Stimulated activated naive CD8-positive, alpha-beta T cell treated with anti-CD3 and anti-CD28 coated beads, Interleukin-15, Interleukin-2, amounts not matched to agents 100 ng/mL and 50 ng/mL, for 24 hours (primary cell): ENCODE measurements at regions not wholly inside any gene's neighbourhood (a gene's known extent, or its start where the extent isn't known, plus 50 kb on each side); places are given as distances from the start of the nearest gene placed in this dataset.
"Not testable (repeated sequence)": the region's sequence is repeated elsewhere in the genome, so short reads cannot be mapped to it uniquely, and the experiment has no call there.

ENCODE experiments used
- H3K27ac Mint-ChIP-seq: one replicate; pipeline ENCODE4 v1.8.0; 2021; ENCODE audit warnings: mild to moderate bottlenecking, mixed read lengths
- H3K27me3 Mint-ChIP-seq: one replicate; pipeline ENCODE4 v1.8.0; 2021; ENCODE audit warnings: mixed read lengths
- H3K36me3 Mint-ChIP-seq: one replicate; pipeline ENCODE4 v1.8.0; 2021; ENCODE audit warnings: low read depth, mixed read lengths
- H3K4me1 Mint-ChIP-seq: one replicate; pipeline ENCODE4 v1.8.0; 2021; ENCODE audit warnings: low read depth, mixed read lengths
- H3K4me3 Mint-ChIP-seq: one replicate; pipeline ENCODE4 v1.8.0; 2021; ENCODE audit warnings: mild to moderate bottlenecking, mixed read lengths
- H3K9me3 Mint-ChIP-seq: one replicate; pipeline ENCODE4 v1.8.0; 2021; ENCODE audit warnings: mixed read lengths

DNA sequence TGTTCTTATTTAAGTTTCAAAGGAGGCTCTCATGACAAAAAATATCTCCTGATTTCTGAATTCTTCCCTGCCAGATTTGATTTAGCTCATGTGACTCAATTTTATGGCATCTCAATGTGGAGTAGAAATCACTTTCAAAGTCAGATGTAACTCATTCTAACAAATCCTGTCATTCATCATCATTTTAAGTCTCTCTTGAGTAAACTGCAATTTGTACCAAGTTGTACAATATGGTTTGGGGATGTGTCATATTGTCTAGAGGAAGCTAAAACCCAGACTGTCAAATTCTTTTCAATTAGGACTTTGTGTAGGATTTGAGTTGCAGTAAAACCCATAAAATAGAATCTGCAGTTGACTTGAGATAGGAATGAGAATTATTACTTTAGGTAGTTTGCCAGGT, 2101.0 kb downstream of the NCAM2 start:
- no peaks in the 10 kb centered on the region for H3K36me3 Mint-ChIP-seq
- no peaks in the 10 kb centered on the region for H3K9me3 Mint-ChIP-seq
- H3K4me3 Mint-ChIP-seq: no peak overlapping the region
- H3K27me3 Mint-ChIP-seq: no peaks in the 10 kb centered on the region
- no peak overlapping the region for H3K27ac Mint-ChIP-seq
- H3K4me1 Mint-ChIP-seq: no peaks in the 10 kb centered on the region

DNA sequence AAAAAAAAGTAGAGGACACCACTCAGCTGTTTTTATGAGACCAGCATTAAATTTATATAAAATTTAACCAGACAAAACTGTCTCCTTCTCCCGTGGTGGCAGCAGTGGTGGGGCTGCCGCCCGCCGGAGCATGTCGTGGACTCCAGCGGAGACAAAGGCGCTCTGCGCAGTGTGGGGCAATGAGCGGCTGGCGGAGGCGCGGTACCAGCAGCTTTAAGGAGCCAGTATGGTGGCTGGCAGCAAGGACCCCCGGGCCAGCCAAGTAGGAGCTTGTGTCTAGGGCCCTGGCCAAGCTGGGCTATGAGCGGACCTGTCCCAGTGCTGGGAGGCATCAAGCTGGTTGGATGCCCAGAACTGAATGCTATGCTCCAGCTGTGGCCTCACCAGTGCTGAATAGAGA, 2102.9 kb downstream of the NCAM2 start:
- no peaks in the 10 kb centered on the region for H3K9me3 Mint-ChIP-seq
- H3K27me3 Mint-ChIP-seq: no peaks in the 10 kb centered on the region
- H3K4me3 Mint-ChIP-seq: no peak overlapping the region
- no peaks in the 10 kb centered on the region for H3K36me3 Mint-ChIP-seq
- H3K4me1 Mint-ChIP-seq: no peaks in the 10 kb centered on the region
- no peak overlapping the region for H3K27ac Mint-ChIP-seq

DNA sequence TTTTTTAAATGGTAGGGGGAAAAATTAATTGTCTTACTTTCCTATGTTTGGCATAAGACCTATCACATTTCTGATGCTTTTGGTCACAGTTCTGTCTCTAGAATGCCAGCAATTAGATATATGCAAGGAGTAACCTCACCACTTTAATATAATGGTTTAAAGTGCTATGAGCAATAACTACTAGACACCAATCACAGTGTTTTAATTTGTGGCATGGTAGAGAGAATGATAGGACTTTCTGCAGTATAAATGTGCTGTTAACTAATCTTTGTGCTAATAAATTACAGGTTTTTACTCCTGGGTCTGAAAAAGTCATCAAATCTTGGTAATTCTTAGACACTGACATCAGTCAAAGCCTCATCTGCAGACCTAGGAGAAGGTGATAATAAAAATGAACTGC, 2110.3 kb downstream of the NCAM2 start:
- Mint-ChIP-seq H3K27me3 (no peaks in the 10 kb centered on the region), H3K4me3 (no peak overlapping the region), H3K4me1 (no peaks in the 10 kb centered on the region), H3K36me3 (no peaks in the 10 kb centered on the region), H3K27ac (no peak overlapping the region), H3K9me3 (no peaks in the 10 kb centered on the region)

DNA sequence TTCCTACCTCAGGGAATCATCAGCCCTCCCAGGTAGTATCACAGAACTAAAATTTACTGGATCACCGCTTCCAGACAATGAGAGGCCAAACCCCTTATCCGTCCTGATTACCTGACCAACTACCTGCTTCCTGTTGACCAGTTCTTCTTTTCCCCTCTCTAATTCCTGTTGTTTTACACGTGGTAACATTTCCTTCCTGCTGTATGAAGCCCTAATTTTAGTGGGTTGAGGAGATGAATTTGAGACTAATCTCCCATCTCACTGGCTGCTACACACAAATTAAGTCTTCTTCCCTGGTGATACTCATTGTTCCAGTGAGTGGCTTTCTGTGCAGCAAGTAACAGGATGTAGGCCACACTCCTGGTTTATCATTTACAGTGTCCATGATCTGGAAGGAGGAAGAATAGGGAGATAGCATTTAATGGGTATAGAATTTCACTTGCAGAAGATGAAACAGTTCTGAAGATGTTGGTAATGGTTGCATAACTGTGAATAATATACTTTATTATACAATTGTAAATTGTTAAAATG, 2112.9 kb downstream of the NCAM2 start:
- Mint-ChIP-seq H3K36me3 (no peaks in the 10 kb centered on the region), H3K4me3 (no peak overlapping the region), H3K4me1 (no peaks in the 10 kb centered on the region), H3K9me3 (no peaks in the 10 kb centered on the region), H3K27ac (no peak overlapping the region), H3K27me3 (no peaks in the 10 kb centered on the region)

DNA sequence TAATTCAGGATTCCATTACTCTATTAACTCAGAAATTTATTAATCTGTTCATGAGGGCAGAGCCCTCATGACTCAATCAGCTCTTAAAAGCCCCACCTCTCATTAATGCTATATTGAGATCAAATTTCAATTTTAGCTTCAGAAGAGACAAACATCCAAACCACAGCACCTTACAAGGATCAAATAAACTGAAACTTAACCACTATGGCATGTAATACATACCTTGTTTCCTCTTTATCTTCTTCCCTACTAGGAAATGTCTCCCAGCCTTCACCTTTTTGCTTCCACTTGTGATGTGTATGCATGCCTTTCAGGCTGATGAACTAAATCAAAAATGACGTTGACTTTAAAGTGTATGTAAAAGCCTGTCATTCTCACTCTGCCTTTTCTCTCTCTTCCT, 2121.3 kb downstream of the NCAM2 start:
- H3K27me3 Mint-ChIP-seq: no peaks in the 10 kb centered on the region

DNA sequence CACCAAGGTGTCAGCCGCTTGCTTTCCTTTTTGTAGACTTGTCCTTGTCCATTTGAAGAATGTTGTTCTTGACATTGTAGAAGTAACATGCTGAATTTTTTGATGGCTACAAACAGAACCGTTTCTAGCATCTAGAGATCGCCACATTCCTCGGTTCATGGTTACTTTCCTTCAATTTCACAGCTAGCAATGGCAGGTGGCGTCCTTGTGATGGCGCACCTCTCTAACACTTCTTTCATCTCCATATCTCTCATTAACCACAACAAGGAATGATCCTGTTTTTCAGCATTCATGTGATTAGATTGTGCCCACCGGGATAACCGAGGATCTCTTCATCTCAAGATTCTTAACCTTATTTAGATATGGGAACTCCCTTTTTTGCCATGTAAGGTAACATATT, 2129.8 kb downstream of the NCAM2 start:
- Mint-ChIP-seq H3K36me3 (no peaks in the 10 kb centered on the region), H3K27me3 (peaks cover 3% of the 10 kb centered on the region), H3K9me3 (no peaks in the 10 kb centered on the region), H3K4me1 (no peaks in the 10 kb centered on the region), H3K4me3 (no peak overlapping the region), H3K27ac (no peak overlapping the region)

More for the DNA sequence above, 2121.3 kb downstream of the NCAM2 start:
- Mint-ChIP-seq H3K9me3 (peaks cover 6% of the 10 kb centered on the region), H3K27ac (no peak overlapping the region), H3K4me3 (no peak overlapping the region), H3K36me3 (no peaks in the 10 kb centered on the region), H3K4me1 (no peaks in the 10 kb centered on the region)

DNA sequence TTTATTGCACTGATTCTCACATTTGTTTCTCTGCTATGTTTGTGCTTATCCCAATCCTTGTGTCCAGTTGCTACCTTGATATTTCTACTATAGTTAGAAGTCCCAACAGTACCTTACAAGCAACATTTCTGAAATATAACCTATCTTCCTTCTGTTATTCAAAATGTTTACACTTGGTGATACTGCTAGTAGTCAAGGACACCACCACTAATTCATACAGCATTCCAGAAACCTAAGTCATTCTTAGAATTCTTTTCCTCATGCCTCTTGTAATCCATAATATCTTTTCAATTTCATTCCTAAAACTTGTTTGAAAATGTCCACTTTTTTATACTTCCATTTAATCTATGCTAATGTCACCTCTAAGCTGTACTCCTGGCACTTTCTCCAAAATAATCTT, 2132.1 kb downstream of the NCAM2 start:
- no peaks in the 10 kb centered on the region for H3K36me3 Mint-ChIP-seq
- H3K27me3 Mint-ChIP-seq: peaks cover 3% of the 10 kb centered on the region
- H3K4me1 Mint-ChIP-seq: no peaks in the 10 kb centered on the region
- H3K9me3 Mint-ChIP-seq: no peaks in the 10 kb centered on the region
- no peak overlapping the region for H3K27ac Mint-ChIP-seq
- H3K4me3 Mint-ChIP-seq: no peak overlapping the region

DNA sequence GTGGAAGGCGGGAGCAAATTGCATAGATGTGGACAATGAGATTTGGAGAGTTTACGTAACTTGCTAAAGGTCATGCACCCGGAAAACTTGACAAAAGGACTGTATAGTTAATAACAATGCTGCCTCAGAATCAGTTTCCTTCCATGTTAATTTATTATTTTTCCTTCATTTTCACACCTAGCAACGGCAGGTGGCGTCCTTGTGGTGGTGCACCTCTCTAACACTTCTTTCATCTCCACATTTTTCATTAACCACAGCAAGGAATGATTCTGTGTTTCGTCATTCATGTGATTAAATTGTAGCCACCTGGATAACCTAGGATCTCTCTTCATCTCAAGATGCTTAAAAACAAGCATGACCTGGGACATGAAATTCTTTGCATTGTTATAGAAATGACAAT, 2133.0 kb downstream of the NCAM2 start:
- Mint-ChIP-seq H3K9me3 (no peaks in the 10 kb centered on the region), H3K4me1 (no peaks in the 10 kb centered on the region), H3K36me3 (no peaks in the 10 kb centered on the region), H3K27me3 (peaks cover 3% of the 10 kb centered on the region), H3K4me3 (no peak overlapping the region), H3K27ac (no peak overlapping the region)

DNA sequence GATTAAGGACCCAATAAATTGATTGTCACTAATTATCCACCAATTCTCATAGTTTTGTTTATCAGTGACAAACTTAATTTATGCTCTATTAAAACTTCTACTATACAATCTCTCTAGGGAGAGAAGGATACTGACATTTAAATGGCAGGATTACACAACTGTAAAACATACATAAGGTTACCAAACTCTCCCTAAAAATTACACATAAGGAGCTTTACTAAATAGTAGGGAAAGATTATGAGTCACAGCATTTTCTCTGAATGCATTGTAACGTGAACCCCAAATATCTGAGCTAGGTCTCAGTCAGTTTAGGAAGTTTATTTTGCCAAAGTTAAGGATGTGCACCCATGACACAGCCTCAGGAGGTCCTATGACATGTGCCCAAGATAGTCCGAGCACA, 2140.6 kb downstream of the NCAM2 start:
- no peaks in the 10 kb centered on the region for H3K27me3 Mint-ChIP-seq
- H3K27ac Mint-ChIP-seq: no peak overlapping the region
- no peak overlapping the region for H3K4me3 Mint-ChIP-seq
- no peaks in the 10 kb centered on the region for H3K36me3 Mint-ChIP-seq
- peaks cover 4% of the 10 kb centered on the region for H3K9me3 Mint-ChIP-seq
- H3K4me1 Mint-ChIP-seq: no peaks in the 10 kb centered on the region

DNA sequence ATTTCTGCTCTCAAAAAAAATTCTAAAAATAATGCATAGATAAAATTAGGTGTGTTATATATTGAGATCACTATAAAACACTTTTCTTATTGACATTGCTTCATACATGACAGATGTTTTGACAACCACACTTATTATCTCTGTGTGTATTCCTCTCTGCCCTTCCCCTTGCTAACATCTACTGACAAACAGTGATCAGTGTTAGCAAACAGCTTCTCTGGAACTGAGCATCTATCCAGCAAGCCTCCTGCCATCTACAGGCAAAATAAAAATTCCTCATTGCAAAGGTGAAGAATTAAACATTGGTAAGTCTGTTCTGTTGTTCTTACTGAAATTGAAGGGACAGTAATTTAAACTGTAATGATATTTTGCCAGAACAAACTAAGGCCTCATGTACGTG, 2153.9 kb downstream of the NCAM2 start:
- Mint-ChIP-seq H3K27me3 (no peaks in the 10 kb centered on the region), H3K4me3 (no peak overlapping the region), H3K4me1 (no peaks in the 10 kb centered on the region), H3K9me3 (peaks cover 4% of the 10 kb centered on the region), H3K27ac (no peak overlapping the region), H3K36me3 (no peaks in the 10 kb centered on the region)

DNA sequence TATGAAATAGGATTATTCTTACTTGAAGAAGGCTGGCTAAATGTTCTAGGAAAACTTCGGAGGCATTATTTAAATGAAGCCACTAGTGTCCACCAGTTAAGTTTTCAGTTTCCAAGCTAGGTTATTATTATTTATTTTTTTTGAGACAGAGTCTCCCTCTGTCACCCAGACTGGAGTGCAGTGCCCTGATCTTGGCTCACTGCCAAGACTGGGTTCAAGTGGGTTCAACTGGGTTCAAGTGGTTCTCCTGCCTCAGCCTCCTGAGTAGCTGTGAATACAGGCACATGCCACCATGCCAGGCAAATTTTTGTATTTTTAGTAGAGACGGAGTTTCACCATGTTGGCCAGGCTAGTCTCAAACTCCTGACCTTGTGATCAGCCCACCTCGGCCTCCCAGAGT, 2155.6 kb downstream of the NCAM2 start:
- not testable (repeated sequence) for H3K9me3 Mint-ChIP-seq, H3K27me3 Mint-ChIP-seq, H3K4me3 Mint-ChIP-seq, H3K36me3 Mint-ChIP-seq, H3K27ac Mint-ChIP-seq, H3K4me1 Mint-ChIP-seq

DNA sequence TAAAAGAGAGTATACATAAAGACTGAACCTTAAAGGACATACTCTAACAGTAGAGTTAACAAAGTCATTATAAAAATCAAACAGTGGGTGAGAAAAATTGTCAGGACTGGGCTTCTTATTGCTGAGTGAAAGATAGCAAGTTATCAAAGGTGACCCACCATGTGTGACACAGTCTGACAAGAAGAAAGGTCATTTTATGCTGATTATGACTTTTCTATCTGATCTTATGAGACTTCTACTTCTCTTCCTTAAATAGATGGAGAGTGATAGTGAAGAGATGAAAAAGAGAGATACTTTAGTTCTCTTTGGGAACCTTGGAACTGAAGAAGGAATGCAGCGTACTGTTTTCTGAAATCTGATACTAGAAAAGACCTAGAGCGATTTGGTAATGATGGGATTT, 2157.1 kb downstream of the NCAM2 start:
- H3K4me1 Mint-ChIP-seq: no peaks in the 10 kb centered on the region
- peaks cover 7% of the 10 kb centered on the region for H3K9me3 Mint-ChIP-seq
- no peak overlapping the region for H3K4me3 Mint-ChIP-seq
- H3K27me3 Mint-ChIP-seq: no peaks in the 10 kb centered on the region
- H3K27ac Mint-ChIP-seq: no peak overlapping the region
- no peaks in the 10 kb centered on the region for H3K36me3 Mint-ChIP-seq

DNA sequence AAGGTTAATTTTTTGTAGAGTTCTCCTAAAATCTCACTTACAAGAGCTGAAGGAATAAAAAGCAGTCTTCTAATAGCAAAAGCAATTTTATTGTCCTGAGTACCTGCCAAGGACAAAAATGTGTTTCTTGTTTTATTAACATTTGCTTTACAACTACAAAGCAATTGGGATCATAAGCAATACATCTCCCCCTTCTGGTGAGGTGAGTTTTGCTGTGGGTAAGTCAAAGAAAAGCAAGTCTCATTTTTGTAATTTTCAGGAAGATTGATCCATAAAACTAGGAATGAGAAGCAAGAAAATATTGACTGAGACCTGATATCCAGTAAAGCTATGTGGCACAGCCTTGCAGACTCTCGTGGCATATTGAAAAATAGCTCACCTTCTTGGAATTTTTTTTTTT, 2162.7 kb downstream of the NCAM2 start:
- H3K4me1 Mint-ChIP-seq: no peaks in the 10 kb centered on the region
- peaks cover 3% of the 10 kb centered on the region for H3K9me3 Mint-ChIP-seq
- no peak overlapping the region for H3K4me3 Mint-ChIP-seq
- H3K36me3 Mint-ChIP-seq: no peaks in the 10 kb centered on the region
- no peak overlapping the region for H3K27ac Mint-ChIP-seq
- H3K27me3 Mint-ChIP-seq: no peaks in the 10 kb centered on the region

DNA sequence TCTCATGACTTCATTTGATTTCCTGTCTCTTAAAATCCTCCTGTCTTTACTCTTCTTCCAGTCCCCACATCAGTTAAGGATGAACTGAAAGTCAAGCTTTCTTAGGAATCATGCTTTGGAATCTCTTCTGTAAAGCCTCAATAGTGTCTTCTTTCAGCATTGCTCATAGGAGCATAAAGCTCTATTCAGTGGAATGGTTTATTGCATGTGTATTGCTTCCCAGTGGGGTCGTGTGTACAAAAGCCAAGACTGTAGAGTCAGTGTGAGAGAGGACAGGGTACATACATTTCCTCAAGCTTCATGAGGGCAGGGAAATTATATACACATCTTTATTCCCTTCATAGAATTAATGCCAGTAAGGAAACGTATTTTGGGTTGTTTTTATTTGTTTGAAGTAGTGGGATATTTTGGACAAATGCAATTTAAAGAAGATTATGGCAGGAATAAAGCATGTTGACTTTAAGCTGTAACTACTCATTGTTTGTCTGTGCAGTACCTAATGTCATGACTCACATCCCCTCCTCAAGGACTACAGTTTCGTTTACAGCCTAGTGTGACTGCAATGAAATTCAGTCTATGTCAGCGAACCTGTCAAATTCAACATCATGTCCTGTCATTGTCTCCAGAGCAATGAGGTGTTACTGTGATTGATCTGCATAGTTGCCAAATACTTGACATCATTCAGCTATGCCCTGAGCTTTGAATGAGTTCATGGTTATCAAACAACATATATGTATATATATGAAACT, 2164.2 kb downstream of the NCAM2 start:
- Mint-ChIP-seq H3K36me3 (no peaks in the 10 kb centered on the region), H3K27me3 (no peaks in the 10 kb centered on the region), H3K9me3 (peaks cover 3% of the 10 kb centered on the region), H3K27ac (no peak overlapping the region), H3K4me3 (no peak overlapping the region), H3K4me1 (no peaks in the 10 kb centered on the region)
